ENCODE measurements at regions not wholly inside any gene's neighbourhood (a gene's known extent, or its start where the extent isn't known, plus 50 kb on each side); places are given as distances from the start of the nearest gene placed in this dataset.
"Not testable (repeated sequence)": the region's sequence is repeated elsewhere in the genome, so short reads cannot be mapped to it uniquely, and the experiment has no call there.

- TF ChIP-seq CTCF (IDR thresholded peaks at IDR 0.05; ENCODE audit: control insufficient read depth, extremely low read depth, insufficient read depth) = no peak
- H3K4me3 ChIP-seq (ENCODE audit: low read depth, low read length) = no peak overlapping the region
- no peak for DNase-seq (ENCODE audit: low read depth)
Observed at GRCh38 chr4:188783175-188783574, 643.9 kb downstream of the TRIML1 start.

DNA sequence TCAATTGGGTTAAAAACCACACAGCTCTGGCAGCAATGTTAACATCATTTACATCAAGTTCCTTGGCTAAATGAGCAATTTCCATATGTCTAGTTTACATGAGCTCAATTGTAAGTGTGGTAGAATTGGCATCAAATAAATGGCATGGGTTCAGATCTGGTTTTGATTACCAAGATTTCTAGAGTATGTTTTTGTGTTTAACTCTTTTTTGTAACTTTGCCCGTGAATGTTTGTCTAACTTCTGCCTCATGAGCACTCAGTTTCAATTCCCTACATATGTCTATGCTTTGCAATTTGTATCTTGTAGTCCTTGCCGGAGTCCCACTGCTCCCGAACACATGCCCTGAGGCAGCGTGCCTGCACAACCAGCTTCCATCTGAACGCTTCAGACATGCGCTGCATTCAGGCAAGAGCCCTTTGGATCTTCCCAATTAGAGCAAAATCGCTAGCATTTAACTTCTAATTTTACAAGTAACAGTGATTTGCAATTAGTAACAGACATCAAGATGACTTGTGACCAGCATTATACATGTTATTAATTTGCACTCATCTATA, 644.4 kb downstream of the TRIML1 start:
- DNase-seq (ENCODE audit: low read depth) = no peak
- no peak overlapping the region for H3K4me3 ChIP-seq (ENCODE audit: low read depth, low read length)
- no peak for TF ChIP-seq CTCF (IDR thresholded peaks at IDR 0.05; ENCODE audit: control insufficient read depth, extremely low read depth, insufficient read depth)

DNA sequence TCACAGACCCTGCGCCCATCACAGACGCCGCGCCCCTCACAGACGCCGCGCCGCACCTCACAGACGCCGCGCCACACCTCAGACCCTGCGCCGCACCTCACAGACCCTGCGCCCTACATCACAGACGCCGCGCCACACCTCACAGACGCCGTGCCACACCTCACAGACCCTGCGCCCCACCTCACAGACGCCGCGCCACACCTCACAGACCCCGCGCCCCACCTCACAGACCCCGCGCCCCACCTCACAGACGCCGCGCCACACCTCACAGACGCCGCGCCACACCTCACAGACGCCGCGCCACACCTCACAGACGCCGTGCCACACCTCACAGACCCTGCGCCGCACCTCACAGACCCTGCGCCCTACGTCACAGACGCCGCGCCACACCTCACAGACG, 657.4 kb downstream of the TRIML1 start:
- DNase-seq (ENCODE audit: low read depth); H3K4me3 ChIP-seq (ENCODE audit: low read depth, low read length): not testable (repeated sequence)

DNA sequence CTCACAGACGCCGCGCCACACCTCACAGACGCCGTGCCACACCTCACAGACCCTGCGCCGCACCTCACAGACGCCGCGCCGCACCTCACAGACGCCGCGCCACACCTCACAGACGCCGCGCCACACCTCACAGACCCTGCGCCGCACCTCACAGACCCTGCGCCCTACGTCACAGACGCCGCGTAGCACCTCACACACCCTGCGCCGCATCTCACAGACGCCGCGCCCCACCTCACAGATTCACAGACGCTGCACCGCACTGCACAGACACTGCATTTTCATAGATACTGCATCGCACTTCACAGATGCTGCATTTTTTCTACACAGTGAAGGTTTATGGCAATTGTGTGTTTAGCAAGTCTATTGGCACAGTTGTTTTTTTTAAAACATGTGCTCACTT, 657.8 kb downstream of the TRIML1 start:
- DNase-seq (ENCODE audit: low read depth); H3K4me3 ChIP-seq (ENCODE audit: low read depth, low read length): not testable (repeated sequence)

- no peak for TF ChIP-seq CTCF (IDR thresholded peaks at IDR 0.05; ENCODE audit: control insufficient read depth, extremely low read depth, insufficient read depth)
- no peak for DNase-seq (ENCODE audit: low read depth)
- no peak overlapping the region for H3K4me3 ChIP-seq (ENCODE audit: low read depth, low read length)
Observed at GRCh38 chr4:188804861-188805260, 665.6 kb downstream of the TRIML1 start.

DNA sequence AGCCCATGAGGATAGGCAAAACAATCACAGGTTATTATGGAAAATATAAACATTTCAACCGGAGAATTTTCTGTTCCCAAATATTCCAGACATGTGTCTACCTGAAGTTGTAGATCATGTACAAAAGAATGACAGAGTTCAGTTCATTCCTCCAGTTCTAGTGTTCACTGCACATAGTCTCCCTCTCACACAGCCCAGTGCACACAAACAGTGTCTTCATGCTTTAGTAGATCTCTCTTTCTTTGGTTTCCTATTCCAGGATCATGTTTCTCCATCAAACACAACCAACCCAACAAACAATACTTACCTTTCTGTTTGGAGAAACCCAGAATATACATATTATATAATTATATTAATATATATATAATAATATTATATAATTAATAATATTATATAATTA, 671.9 kb downstream of the TRIML1 start:
- no peak overlapping the region for H3K4me3 ChIP-seq (ENCODE audit: low read depth, low read length)
- no peak for TF ChIP-seq CTCF (IDR thresholded peaks at IDR 0.05; ENCODE audit: control insufficient read depth, extremely low read depth, insufficient read depth)
- no peak for DNase-seq (ENCODE audit: low read depth)

- no peak overlapping the region for H3K4me3 ChIP-seq (ENCODE audit: low read depth, low read length)
- TF ChIP-seq CTCF (IDR thresholded peaks at IDR 0.05; ENCODE audit: control insufficient read depth, extremely low read depth, insufficient read depth) = no peak
Observed at GRCh38 chr4:188812644-188813043, 673.4 kb downstream of the TRIML1 start.

DNA sequence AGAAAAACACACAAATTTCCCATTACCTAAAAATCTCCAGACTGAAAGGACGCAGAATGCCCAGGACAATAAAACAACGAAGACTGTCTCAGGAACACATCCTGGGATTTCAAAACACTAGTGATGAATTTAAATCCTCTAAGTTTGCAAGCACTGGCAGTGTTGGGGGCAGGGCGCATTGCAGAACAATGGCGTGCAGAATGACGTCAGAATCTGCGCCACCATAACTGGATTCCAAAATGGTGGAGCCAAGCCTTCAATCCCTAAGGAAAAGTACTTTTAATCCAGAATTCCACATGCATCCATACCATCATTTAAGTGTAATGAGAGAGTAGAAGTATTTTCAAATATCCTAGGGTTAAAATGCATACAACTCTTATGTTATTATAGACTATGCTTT, 679.1 kb downstream of the TRIML1 start:
- DNase-seq (ENCODE audit: low read depth) = no peak
- H3K4me3 ChIP-seq (ENCODE audit: low read depth, low read length) = no peak overlapping the region

More at GRCh38 chr4:188812644-188813043, 673.4 kb downstream of the TRIML1 start:
- no peak for DNase-seq (ENCODE audit: low read depth)

More for the DNA sequence above, 679.1 kb downstream of the TRIML1 start:
- TF ChIP-seq CTCF (IDR thresholded peaks at IDR 0.05; ENCODE audit: control insufficient read depth, extremely low read depth, insufficient read depth) = no peak
